Calu3 (cell line): ENCODE measurements at regions not wholly inside any gene's neighbourhood (a gene's known extent, or its start where the extent isn't known, plus 50 kb on each side); places are given as distances from the start of the nearest gene placed in this dataset.

ENCODE experiments used
- BruUV-seq: library from RNA; stranded (reverse); fragments of 400-500 nt; replicated peaks from 2 replicates; lab custom pipeline; 2021; lab: Mats Ljungman, UMichigan
- CTCF ChIA-PET: fragments of 300-600 bp; sonication (Branson Sonifier 250); formaldehyde crosslinking; loops from one replicate; lab custom pipeline; 2022; ENCODE audit warnings: antibody characterized with exemption; lab: Charles Lee
- DNase-seq: peaks from one replicate; pipeline ENCODE4 v3.0.0; 2022
- H3K27ac Mint-ChIP-seq: one replicate; pipeline ENCODE4 v1.8.0; 2022; ENCODE audit warnings: mixed read lengths; ENCODE audit not compliant: unreplicated experiment
- H3K27me3 Mint-ChIP-seq: one replicate; pipeline ENCODE4 v1.8.0; 2022; ENCODE audit warnings: mixed read lengths; ENCODE audit not compliant: unreplicated experiment
- H3K36me3 Mint-ChIP-seq: one replicate; pipeline ENCODE4 v1.8.0; 2022; ENCODE audit warnings: mild to moderate bottlenecking, moderate library complexity, mixed read lengths; ENCODE audit not compliant: insufficient read depth, unreplicated experiment
- H3K4me1 Mint-ChIP-seq: one replicate; pipeline ENCODE4 v1.8.0; 2022; ENCODE audit warnings: mild to moderate bottlenecking, low read depth, mixed read lengths; ENCODE audit not compliant: unreplicated experiment
- H3K4me3 Mint-ChIP-seq: one replicate; pipeline ENCODE4 v1.8.0; 2022; ENCODE audit warnings: mild to moderate bottlenecking, low read depth, moderate library complexity, mixed read lengths; ENCODE audit not compliant: unreplicated experiment
- H3K9me3 Mint-ChIP-seq: one replicate; pipeline ENCODE4 v1.8.0; 2022; ENCODE audit warnings: low read depth, mixed read lengths; ENCODE audit not compliant: unreplicated experiment
- intact Hi-C: fragments of 100-400 bp; cut with micrococcal nuclease; formaldehyde crosslinking; loops from one replicate; pipeline ENCODE4 v1.10.0; 2022; ENCODE audit not compliant: unreplicated experiment
- TF ChIP-seq, protein P1 (sequence below): fragments of 200-600 bp; IDR thresholded peaks from one replicate; pipeline ENCODE4 v1.8.0; 2022; ENCODE audit warnings: antibody characterized with exemption; ENCODE audit not compliant: unreplicated experiment

DNA sequence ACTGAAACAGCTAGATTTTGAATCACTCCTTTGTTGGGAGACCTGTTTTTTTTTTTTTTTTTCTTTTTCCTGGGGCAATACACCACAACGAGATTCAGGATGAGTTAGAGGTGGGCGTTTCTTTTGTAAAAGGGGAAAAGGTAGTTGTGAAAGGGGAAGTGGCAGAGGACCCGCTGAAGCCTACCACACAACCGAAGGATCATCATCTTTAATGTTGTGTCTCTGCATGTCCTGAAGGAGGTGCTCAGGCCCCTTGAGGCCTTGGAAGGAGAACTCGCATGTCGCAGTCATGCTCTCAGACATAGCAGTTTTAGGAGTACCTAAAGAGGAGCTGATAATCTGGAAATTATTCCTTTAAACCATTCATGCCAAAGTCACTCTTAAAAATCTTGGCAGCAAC is 137.9 kb upstream of the LRIG1 start:
- intact Hi-C loops, result no loop called here
- CTCF ChIA-PET, result no interaction called here
- no peak for DNase-seq
- no peak overlapping the region for H3K27ac Mint-ChIP-seq
- H3K27me3 Mint-ChIP-seq, result peaks cover 6% of the 10 kb centered on the region
- H3K4me3 Mint-ChIP-seq, result no peak overlapping the region
- no peaks in the 10 kb centered on the region for H3K4me1 Mint-ChIP-seq
- H3K9me3 Mint-ChIP-seq, result no peaks in the 10 kb centered on the region
- BruUV-seq, result no TSS peak
- TF ChIP-seq, protein P1, sequence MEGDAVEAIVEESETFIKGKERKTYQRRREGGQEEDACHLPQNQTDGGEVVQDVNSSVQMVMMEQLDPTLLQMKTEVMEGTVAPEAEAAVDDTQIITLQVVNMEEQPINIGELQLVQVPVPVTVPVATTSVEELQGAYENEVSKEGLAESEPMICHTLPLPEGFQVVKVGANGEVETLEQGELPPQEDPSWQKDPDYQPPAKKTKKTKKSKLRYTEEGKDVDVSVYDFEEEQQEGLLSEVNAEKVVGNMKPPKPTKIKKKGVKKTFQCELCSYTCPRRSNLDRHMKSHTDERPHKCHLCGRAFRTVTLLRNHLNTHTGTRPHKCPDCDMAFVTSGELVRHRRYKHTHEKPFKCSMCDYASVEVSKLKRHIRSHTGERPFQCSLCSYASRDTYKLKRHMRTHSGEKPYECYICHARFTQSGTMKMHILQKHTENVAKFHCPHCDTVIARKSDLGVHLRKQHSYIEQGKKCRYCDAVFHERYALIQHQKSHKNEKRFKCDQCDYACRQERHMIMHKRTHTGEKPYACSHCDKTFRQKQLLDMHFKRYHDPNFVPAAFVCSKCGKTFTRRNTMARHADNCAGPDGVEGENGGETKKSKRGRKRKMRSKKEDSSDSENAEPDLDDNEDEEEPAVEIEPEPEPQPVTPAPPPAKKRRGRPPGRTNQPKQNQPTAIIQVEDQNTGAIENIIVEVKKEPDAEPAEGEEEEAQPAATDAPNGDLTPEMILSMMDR, result no peak
- H3K36me3 Mint-ChIP-seq, result no peaks in the 10 kb centered on the region

DNA sequence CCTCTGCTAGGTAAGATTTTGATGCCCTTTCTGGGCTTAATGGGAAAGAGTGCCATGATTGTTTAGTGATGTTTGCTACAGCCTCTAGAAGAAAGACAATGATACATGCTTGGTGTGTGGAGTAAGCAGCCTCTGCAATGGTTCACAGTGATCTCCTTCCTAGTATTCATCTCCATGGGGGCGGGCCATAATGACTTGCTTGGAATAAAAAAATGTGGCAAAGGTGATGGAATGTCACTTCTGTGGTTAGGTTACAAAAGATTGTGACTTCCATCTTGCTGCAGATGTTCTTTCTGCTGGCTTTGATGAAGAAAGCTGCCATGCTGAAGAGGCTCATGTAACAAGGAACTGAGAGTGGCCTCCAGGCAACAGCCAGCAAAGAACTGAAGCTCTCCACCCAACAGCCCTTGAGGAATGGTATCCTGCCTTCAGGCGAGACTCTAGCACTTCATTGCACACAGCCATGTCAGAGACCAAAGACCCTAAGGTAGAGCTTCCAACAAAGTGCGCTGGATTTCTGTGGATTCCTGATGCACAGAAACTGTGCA is 139.1 kb upstream of the LRIG1 start:
- no peak for DNase-seq
- intact Hi-C loops, result no loop called here
- no peaks in the 10 kb centered on the region for H3K9me3 Mint-ChIP-seq
- CTCF ChIA-PET, result no interaction called here
- H3K27me3 Mint-ChIP-seq, result no peaks in the 10 kb centered on the region
- H3K36me3 Mint-ChIP-seq, result no peaks in the 10 kb centered on the region
- no peak overlapping the region for H3K27ac Mint-ChIP-seq
- no peaks in the 10 kb centered on the region for H3K4me1 Mint-ChIP-seq
- H3K4me3 Mint-ChIP-seq, result no peak overlapping the region
- no TSS peak for BruUV-seq
- TF ChIP-seq, protein P1, result no peak

DNA sequence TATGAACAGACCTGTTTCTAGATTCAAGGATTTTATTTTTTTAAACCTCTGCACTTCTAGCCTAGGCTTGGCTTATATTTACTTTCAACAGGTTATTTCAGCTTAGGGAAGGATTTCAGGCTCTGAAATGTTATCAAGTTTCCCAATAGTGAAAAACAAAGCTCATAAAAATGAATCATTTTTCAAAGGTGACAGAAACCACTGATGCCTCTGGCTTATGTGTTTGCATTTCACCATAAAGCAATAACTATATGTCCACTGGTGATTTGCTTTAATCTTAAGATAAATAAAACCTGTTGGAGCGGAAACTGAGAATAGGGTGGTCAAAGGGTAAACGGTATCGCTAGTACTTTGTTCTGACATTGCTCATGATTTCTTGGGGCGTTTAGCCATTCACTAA is 141.2 kb upstream of the LRIG1 start:
- no peak for DNase-seq
- Mint-ChIP-seq H3K9me3 (no peaks in the 10 kb centered on the region), H3K4me1 (no peaks in the 10 kb centered on the region), H3K4me3 (no peak overlapping the region), H3K36me3 (no peaks in the 10 kb centered on the region), H3K27me3 (peaks cover 5% of the 10 kb centered on the region), H3K27ac (no peak overlapping the region)
- intact Hi-C loops, result no loop called here
- BruUV-seq, result no TSS peak
- TF ChIP-seq, protein P1, result no peak
- CTCF ChIA-PET, result no interaction called here

DNA sequence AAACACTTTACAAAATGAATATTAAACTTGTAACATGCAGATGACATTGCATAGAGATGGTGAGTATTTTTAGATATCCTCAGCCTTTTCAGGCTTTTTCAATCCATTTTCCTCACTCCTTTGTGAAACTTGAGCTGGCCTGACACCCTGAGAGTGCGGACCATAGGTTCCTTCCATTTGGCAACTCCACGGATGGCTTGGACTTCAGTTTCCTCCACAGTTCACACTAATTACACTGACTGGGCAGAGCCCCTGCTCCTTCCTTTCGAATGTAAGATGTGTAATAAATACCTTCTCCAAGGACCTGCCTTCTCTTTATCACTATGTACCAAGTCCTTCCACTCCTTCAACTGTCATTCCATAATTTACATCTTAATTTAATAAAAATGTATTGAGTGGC is 141.7 kb upstream of the LRIG1 start:
- intact Hi-C loops, result no loop called here
- TF ChIP-seq, protein P1, result no peak
- CTCF ChIA-PET, result no interaction called here
- Mint-ChIP-seq H3K4me1 (no peaks in the 10 kb centered on the region), H3K27me3 (peaks cover 10% of the 10 kb centered on the region), H3K4me3 (no peak overlapping the region), H3K27ac (no peak overlapping the region), H3K9me3 (no peaks in the 10 kb centered on the region), H3K36me3 (no peaks in the 10 kb centered on the region)
- DNase-seq, result no peak
- no TSS peak for BruUV-seq
